NCI-H82 treated with DMSO at 0.1 percent for 48 hours (cell line): ENCODE measurements at regions not wholly inside any gene's neighbourhood (a gene's known extent, or its start where the extent isn't known, plus 50 kb on each side); places are given as distances from the start of the nearest gene placed in this dataset.
A peak's percentile ranks its signal among the peaks of the same experiment; 100 is the strongest.

ENCODE experiments used
- DNase-seq: peaks from one replicate; lab custom pipeline; 2025; ENCODE audit not compliant: unreplicated experiment; lab: John Stamatoyannopoulos, UW

DNA sequence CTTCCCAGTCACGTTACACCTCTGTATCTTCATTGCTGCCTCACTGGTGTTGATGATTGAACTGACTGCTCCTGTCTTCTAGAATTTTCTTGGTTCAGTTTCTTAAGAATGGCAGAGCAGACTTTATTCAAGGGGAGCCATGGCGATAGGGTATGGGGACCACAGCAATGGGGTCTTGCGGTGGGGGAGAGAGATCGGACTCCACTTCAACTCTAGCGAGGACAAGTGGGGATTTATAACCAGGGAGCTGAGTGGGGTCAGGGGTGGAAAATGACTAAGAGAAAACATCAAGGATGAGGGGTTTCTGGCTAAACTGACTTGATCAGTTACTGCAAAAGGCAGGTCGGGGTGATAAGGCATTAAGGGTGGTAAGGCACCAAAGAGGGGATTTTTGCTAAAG is 156.4 kb downstream of the CD83 start:
- DNase-seq = no peak

DNA sequence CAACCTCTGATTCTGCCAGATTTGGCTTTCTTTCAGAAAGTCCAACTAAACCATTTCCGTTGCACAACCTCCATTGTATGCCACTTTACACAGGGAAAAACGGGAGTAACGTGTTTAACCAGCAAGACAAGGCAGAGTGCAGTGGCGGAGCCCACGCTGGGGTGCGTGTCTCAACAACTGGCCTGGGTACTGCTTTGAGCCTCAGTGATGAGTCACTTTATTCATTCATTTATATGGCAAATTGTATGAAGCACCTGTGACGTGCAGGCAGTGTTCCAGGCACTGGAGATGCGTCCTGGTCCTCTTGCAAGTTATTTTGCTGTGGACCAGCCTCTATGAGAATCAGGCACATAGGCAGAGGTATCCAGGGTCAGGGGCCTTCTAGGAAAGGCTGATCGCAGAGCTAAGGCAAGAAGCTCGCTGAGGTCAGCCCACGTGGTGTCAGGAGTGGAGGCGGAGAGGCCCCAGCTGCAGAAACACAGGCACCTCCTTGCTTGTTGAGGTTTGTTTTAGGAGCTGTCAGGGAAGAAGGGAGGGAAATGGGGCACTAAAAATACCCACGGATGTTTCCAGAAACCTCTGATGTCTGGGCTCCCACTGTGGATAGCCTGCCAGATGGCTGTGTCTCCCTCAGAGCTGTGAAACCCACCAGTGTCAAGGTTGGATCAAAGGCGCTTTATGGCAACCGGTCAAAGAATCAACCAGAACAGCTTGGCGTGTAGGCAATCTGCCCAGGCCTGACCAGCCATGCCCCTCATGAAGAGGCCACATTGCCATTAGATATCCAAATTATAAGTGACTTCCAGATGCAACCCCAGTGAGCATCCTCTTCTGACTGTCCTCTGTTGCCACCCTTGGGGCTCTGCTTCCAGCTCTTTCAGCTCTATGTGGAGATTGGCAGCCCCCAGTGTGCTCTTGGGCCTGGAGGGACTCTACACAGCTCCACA is 157.2 kb downstream of the CD83 start:
- DNase-seq = no peak

DNA sequence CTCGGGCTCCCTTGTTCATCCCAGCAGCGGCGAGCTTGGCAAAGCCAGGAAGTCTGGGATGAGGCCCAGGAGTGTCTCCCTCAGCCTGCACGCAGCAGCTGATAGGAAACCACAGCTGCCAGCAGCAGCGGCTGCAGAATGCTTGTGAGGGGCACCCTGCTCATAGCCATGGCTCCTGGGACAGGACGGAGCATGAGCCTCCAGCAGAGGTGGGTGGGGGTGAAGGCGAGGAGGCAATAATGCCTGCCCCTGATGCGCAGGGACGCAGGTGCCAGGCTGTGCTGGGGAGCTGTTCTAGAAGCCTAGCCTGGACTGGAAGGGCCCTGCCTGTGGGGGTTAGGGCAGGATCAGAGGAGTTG is 157.9 kb downstream of the CD83 start:
- DNase-seq = no peak

DNA sequence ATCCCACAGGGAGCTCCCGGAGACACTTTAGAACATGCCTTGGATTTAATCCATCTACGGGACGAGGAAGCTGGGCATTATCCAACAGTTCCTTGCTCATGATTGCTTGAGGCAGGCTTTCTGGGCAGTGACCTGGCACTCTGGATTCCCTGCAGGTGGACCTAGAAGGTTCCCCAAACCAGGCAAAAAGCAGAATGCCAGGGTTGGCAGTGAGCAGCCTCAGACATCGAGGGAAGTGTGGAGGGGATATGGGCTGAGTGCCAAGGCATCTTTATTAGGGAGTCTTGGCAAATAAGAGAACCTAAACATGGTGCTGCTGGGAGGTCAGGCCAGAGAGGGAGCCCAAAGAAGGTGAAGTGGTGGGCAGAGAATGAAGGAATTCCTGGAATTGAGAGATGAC is 158.5 kb downstream of the CD83 start:
- no peak for DNase-seq

DNA sequence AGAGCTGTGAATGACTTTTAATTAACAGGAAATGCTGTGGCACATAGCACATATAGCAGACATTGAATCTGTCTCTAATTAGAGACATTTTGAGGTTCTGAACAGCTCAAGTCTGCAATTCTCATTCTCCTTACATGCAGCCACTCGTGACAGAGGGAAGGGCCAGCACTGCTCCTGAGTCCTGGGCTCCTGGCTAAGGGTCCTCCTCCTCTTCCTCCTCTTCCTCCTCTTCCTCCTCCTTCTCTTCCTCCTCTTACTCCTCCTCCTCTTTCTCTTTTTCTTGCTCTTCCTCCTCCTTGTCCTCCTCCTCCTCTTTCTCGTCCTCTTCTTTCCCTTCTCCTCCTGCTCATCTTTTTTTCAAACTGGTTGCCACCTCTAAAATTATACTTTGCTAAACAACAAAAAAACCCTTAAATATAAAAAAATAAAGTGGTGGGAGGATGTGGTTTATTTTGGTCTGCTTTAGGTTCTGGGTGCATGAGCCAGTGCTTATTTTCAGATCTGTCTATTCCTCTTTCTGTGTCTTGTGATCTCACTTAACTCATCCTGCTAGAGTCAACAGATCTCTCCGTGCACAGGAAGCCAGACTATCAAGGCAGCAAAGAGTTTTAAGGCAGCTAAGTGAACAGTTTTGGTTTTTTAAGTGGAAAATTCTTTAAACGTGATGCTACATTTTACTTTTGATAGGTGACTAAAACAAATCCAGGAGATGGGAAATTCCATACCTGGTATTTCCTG is 159.3 kb downstream of the CD83 start:
- no peak for DNase-seq

DNA sequence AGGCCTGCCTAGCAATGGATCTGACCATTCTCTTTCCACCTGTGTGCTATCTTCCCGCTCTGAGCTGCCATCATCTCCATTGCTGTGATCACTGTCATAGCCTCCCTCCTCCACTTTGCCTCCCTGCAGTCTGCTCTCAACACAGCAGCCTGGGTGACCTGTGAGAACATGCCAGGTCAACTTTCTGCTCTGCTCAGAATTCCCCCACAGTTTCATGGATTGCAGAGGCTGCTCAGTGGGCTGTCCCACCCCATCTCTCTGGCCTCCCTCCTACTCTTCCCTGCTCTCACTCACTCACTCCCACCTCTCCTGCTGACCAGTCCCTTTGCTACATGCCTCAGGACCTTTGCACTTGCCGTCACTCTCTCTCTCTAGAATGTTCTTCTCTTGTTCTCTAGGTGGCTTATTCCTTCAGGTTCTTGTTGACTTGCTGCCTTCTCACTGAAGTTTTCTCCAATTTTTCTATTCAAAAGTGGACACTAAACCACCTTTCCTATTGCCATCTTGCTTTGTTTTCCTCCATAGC is 159.9 kb downstream of the CD83 start:
- DNase-seq = no peak

DNA sequence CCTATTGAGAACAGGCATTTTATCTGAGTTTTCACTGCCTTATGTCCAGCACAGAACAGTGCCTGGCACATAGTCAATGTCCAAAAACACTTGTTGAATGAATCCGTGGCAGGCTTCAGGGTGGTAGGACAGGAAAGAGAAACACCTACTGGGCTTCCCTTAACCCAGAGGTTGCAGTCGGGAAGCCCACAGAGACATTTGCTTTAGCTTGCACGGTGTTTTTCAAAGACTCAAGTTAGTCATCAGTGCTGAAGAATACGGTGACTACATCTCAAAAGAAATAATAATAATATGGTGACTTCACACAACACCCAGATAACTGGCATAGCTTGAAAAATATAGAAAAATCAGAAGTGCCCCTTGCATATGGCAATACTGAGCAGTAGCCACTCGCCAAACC is 160.4 kb downstream of the CD83 start:
- DNase-seq = no peak

DNA sequence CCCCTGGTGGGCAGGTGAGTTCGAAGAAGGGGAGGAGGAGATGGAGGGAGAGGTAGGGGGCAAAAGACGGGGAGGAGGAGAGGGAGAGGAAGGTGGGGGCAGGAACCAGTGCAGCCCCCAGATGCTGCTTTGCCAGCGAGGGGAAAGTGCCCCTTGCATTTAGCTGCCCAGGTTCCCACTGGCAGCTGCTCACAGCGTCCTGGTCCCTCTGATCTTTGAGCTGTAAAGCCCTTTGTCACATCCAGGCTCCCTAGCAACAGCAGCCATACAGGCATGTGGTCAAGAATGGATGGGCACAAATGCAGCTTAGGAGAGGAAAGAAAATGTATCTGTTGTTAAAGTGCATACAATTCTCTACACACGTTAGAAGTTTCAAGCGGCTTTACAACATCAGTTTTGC is 160.9 kb downstream of the CD83 start:
- DNase-seq = no peak

DNA sequence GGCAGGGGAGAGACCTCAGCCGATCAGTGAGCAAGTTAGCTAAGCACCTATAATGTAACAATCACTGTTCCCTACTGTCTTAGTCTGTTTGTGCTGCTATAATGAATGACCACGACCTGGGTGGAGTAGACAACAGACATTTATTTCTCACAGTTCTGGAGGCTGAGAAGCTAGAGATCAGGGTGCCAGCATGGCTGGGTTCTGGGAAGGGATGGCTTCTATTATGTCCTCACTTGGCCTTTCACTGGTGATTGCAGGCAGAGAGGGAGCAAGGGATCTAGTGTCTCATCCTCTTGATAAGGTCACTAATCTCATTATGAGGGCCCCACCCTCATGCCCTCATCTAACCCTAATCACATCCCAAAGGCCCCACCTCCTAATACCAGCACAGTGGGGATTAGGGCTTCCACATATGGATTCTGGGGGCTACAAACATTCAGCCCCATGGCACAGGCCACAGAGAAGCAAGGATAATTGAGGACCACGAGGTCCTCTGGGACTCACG is 162.5 kb downstream of the CD83 start:
- DNase-seq = peak; percentile 96

DNA sequence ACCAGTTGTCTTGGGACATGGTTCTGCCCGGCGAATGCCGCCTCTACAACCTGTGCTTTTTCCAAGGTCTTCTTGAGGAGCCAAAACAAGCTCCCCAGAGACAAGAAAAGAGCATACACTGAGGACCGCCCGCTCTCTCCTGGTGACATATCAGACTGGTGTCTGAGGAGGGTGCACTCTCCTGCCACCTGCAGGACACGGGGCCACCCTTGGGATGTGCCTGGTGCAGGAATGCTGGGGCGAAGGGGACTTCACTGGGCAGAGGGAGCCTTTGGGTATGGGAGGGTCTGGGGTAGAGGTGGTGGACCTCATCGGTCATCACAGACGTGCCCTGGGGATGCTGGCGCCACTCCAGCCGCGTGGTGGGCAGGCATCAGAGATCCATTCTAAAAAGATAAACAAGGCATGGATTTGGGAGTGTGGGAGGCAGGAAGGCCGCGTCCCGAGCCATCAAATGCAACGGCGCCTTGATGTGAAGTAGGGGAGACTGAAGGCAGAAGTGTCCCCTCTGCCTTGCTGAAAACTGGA is 163.3 kb downstream of the CD83 start:
- DNase-seq = peak; percentile 54

DNA sequence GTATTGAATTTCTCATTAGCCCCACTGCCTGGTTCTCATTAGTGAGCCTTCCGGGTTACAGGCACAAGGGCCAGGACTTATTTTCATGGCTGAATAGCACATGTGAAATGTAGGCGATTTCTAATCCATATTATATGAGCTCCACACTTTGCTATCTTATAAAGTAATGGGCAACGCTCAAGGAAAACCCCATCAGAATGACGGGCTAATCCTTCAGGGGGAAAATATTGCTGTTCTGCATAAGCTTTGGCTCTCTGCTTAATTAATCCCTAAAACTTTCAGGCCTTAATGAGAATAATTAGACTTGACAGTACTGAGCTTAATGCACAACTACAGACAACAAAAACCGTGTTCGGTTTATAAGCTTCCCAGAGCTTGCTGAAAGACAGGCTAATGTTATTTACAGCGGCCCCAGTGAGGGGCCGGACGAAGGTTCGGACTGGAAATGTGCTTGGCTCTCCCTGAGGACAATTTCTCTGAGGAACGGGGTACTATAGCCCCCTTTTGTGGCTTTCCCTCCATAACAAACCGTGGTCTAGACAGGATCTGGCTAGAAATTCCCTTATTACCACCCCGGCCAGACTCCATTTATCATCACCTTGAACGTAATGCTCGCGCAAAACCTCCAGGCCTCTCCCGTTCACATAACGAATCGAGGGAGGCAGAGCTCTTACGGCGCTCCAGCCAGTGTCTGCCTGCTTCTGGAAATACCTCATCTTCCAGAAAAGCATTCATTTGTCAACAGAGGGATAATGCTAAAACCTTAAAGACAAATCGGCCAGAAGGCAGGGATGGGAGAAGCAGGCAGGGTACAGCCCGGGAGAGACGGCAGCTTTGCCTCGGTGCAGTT is 164.5 kb downstream of the CD83 start:
- DNase-seq = peak; percentile 98

DNA sequence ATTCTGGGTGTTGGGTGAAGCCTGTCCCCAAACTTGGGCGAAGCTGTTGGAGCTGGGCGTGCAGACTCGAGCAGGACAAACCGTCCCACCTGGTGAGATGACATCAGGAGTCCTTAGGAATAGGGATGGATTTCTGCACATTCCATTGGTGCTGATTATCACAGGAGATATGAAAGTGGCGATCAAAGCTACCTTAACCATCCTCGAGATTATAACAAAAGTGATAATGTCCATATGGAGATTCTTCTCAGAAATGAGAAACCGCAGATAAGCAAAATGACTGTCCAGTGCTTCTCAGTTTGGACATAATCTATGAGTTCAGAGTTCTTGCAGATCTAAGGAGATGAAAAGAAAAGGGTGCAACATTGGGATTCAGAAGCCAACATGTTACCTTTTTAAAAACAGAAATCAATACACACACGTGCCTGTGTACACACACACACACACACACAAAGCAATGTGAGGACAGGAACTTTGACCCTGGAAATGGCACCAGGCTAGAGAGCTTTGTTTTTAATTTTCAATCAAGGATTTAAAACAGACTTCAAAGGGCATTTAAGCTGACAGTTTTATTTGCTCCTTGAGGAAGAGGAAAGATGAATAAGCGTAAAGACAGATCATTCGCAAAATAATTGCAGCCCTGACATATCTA is 165.4 kb downstream of the CD83 start:
- no peak for DNase-seq

DNA sequence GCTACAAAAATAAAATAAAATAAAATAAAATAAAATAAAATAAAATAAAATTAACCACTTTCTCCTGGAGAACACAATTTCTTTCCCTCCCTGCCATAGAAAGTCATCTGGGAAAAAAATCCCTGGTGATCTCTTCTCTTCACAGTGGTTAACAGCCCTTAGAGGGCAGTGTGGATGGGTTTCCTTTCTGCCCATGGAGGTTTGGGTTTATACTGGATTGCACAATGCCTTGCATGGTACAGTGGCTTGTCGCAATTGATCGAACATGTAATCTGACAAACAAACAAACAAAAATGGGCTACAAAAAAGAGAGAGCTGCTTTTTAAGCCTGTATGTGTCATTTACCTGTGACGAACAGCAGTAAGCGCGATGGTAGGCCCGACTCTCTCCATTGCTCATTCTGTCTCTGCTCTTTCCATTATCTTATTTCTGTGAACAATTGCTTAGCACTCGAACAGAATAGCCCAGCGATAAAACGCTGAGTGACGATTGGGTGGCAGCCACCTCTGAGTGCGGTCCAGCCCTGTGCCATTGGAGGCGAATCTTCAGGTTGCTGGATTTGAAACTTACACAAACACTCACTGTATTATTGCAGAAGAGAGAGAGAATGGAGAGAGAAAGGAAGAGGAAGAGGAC is 166.1 kb downstream of the CD83 start:
- DNase-seq = peak; percentile 48

DNA sequence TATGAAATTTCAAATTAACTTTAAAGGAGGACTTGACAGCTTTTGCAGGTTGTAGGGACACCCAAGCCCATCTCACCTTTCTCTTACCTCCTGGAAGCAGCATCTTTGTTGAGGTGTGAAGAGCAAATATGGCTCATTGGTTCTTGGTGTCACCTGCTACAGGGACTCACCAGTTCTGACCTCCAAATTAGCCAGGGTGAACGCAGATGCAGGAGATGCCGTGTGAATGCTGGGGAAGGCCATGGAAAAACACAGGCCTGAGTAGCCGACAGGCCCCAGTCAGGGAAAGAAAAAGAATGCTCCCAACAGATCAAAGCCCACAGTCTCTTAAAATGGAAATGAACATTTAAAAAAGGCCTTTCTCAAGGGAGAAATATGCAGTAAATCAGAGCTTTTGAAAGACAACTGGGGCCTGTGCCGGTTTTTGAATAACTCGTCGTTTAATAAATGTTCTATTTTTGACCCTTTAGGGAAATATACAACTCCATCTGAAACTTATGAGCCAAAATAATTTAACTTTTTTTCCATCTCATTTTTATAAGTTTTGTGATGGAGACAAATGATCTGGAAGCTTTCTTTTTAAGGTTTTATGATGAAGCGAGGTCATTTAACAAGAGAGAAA is 167.5 kb downstream of the CD83 start:
- DNase-seq = no peak

DNA sequence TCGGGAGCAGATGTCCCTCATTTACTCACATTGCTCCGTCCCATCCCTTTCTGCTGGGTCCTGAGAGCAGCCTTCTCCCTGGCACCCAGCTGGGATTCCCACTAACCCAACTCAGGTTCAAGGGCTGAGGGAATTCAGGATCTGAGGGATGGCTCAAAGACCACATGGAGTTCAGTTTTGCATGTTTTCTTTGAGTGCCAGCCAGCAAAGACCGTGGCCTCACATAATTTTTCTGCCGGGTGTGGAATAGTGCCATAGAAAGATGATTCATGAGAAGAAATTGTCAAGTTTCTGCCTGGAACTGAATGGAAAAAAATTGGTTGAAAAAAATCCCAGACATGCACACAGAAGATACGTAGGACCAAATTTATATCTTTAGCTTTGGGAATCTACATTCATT is 168.6 kb downstream of the CD83 start:
- no peak for DNase-seq

DNA sequence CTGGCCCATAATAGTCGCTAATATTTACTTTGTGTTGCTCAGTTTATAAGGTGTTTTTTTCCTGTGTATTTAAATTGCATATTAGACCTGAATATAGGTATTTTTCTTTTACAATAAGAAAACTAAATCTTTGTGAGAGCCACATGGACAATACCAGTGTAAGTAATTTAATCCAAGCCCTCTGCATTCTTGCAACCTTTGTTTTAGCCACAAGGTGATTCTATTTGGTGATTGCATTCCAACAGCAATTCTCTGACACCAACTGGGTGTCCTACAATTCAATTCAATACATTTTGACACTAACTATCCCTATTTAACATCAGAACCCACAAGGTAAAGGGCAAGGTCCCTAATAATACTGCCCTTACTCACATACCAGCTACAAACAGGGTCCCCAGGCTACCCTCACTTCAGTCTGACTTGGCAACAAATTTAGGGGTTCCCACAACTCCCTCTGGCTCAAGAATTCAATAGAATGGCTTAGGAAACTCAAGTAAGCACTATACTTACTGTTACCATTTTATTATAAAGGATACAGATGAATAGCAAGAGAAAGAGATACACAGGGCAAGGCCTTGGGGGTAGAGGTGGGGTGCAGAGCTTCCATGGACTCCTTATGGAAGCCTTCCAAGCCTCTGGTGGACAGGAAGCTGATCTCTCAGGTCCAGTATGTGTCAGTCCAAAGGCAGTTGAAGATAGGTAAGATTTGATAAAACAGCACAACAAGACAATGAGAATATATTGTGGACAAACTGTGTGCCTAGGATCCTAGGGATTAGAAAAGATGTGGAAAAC is 169.3 kb downstream of the CD83 start:
- DNase-seq = no peak

DNA sequence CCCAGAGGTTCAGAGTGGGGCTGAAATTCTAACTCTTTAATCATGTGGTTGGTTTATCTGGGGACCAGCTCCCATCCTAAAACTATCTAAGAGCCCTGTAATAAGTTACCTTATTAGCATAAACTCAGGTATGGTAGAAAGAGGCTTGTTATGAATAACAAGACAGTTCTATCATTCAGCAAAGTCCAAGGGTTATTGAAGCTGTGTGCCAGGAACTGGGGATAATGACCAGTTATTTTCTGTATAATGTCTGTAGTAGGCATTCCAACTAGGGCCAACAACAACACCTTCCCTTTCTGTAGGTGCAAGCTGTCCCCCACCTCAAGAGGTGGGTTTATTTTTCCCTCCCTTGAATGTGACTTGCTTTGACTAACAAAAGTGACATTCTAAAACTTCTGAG is 170.1 kb downstream of the CD83 start:
- DNase-seq = no peak

DNA sequence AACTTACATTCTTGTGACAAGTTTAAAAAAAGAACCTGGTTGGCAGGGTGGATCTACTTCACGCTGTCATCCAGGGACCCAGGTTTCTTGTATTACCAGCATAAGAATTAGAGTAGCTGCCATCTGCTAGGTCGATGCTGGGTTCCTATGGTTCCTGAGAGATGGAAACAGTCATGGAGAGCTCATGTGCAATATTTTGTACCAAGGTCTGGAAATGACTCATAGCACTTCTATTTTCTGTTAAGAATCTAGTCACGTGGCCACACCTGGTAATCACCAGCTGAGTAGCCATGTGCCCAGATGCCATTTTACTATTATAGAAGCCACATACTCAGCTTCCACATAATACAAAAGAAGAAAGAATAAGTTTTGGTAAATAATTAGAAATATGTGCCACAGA is 171.3 kb downstream of the CD83 start:
- DNase-seq = no peak
